NCI-H2227 treated with DMSO at 0.1 percent for 48 hours (cell line): ENCODE measurements at regions not wholly inside any gene's neighbourhood (a gene's known extent, or its start where the extent isn't known, plus 50 kb on each side); places are given as distances from the start of the nearest gene placed in this dataset.
"Not testable (repeated sequence)": the region's sequence is repeated elsewhere in the genome, so short reads cannot be mapped to it uniquely, and the experiment has no call there.

Source experiments
- DNase-seq: peaks from one replicate; lab custom pipeline; 2025; lab: John Stamatoyannopoulos, UW

DNA sequence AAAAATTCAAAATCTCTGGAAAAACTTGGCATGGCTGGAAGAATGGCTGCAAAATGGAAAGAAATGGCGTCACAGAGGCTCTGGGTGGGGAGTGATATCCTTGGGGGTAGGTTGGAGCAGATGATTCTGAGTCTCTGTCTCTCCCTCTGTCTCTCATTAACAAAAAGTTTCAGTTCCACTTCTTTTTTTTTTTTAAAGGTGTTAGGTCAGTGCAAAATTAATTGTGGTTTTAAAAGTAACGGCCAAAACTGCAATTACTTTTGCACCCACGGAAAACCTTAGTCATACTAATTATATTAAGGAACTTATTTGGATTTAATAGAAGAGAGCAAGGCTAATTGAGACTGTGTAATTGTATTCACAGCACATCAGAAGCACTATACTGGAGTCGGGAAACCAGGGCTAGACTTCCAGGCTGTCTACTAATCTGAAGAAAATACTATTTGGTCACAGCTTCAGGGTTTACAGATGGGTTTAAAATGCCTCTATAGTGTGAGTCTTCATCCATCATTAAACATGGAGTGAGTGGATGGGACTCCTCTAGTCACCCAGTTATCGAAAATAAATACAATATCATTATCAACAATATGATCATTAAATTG lies 289.1 kb upstream of the PLD5 start:
- DNase-seq = no peak

DNA sequence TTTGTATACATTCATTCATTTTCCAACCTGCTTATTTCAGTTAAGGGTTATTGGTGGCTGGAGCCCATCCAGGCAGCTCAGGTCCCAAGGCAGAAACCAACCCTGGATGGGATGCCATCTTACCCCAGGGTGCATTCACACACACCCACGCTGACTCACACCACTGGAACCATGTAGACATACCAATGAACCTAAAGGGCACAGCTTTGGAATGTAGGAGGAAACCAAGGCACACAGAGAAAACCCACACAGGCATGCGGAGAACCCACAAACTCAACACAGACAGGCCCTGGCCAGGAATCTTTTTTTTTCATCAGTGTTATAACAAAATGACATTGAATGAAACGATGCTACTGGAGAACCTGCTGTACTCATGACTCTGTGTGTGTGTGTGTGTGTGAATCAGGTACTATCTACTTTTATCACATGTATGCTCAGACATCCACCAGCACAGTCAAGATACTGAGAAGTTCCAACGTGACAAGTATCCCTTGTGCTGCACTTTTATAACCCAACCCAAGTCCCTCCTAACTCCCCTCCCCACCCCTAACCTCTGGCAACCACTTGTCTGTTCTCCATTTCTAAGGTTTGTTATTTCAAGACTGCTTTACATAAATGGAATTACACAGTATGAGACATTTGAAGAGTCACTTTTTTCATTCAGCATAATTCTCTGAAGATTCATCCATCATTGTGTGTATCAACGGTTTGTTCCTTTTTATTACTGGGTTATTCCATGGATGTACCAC lies 286.8 kb upstream of the PLD5 start:
- no peak for DNase-seq

DNA sequence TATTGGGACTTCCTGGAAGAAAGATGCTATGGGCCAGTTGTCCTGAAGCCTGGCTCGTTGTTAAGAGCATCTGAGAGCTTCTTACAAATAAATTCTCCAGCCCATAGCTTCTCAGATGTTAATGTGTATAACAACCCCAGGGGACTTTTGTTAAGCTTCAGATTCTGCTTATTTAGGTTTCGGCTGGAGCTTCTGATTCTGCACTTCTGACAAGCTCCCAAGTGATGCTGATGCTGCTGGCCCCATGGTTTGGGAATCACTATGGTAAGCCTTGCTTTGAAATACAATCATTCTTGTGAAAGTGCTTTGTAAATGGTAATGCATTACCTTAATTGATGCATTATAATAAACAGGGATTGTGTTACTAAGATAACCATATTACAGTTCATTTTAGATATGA lies 281.8 kb upstream of the PLD5 start:
- no peak for DNase-seq

DNA sequence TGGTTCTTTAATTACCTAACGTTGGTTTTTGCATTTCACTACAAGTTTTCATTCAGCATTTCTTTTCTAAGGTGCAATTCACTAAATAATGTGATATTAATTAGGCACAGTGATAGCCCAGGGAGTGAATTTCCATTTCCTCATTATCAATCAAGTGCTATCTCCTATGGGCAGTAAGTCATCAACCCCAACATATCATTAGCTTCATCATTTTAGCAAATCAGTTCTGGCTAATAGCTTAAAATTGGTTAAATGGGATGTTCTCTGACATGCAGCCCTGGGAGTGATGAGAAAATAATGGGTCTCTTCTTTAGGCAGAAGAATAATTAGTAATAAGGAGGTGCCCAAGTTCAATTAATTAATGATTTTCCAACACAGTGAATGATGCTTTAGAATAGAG lies 280.9 kb upstream of the PLD5 start:
- DNase-seq = not testable (repeated sequence)

DNA sequence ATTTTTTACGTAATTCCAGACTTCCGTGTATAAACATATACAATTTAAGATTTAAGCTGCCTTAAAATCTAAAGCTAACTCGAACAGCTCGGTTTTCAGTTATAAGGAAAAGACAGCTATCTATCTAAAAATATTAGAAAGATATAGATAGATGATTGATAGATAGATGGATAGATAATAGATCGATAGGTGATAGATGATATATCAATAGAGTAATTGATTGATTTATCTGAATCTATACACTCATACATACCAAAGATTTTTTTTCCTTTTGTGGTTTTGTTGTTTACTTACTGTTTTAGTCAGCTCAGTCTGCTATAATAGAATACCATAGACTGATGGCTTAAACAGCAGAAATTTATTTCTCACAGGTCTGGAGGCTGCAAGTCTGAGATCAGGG lies 278.5 kb upstream of the PLD5 start:
- DNase-seq = no peak

DNA sequence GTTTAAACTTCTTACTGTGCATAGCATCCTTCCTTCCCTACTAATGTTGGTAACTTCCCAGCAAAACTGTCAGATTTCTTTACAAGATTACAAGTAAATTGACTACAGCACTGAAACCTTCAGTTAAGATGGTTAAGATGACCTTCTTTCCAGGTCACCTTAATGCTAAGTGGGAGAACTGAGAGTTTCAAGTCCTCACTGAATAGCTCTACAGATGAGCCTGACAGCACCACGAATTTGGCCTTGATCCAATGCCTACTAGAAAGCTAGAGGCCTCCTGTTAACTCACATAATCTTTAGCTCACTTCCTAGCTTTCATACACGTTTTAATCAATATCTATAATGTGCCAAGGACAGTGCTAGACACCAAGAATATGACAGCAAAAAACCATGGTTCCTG lies 276.0 kb upstream of the PLD5 start:
- no peak for DNase-seq

DNA sequence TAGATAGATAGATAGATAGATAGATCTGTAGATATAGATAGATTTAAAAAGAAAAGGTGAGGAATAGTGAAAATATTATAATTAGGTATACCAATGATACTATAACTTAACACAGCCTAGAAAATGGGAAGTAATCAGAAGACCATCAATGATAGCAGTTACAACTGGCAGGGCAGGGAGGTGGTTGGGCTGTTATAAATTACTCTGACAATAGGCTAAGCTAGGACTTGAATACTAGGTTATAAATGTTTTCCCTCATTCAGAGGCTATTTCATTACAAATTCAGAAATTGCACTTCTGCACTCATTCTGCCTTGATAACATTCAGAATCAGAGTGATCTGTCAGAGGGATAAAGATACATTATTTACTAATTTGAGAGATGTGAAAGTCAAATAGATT lies 273.4 kb upstream of the PLD5 start:
- DNase-seq = no peak

DNA sequence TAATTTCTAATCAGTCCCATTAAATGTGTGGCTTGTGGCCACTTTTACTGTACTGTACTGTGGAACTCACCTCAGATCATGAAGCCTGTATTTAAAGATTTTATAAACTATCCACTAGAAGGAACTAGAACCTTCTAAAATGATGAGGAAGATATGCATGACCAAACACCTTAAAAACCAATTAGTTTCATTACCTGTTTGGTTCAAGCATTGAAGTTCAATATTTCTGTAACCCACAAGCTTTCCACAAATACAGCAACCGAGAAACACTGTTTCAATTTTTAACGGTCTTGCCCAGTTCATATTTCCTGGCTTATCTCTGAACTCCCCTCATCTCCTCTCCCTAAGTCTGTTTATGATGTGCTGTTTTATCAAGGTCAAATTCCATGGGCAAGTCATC lies 264.3 kb upstream of the PLD5 start:
- no peak for DNase-seq

DNA sequence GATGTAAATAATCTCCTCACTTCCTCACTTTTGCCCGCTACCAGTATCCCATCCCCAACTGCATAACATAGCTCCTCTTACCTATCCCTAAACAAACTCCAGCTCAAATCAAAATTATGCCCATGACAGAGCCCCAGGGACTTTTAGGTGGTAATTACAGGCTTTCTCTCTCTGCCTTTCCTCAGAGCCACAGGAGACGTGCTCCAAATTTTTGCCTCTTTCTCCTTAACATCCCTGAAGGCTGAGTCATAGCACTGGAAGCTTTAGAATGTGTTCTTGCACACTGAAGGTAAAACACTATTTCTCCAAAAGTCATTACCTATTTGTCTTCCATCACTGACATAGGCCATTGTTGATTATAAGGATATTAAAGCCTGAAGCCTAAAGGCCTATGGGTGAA lies 263.5 kb upstream of the PLD5 start:
- DNase-seq = peak; percentile 61

DNA sequence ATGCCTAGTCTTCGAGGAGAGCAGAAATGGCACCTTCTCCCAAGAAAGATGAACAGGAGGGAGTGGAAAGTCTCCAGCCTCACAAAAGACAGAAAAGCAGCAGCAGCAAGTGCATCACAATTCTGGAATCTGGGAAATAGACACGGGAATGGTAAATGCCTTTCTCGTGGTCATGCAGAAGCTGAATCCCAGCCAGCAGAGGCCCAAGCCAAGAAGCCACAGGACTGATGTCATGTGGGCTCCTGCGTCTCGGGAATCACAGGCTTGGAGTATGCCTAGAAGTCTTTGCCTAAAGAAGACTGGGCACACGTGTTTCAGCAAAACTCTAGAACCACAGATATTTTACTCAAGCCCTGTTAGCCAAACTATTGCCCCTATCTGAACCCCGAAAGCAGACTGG lies 260.3 kb upstream of the PLD5 start:
- DNase-seq = no peak

DNA sequence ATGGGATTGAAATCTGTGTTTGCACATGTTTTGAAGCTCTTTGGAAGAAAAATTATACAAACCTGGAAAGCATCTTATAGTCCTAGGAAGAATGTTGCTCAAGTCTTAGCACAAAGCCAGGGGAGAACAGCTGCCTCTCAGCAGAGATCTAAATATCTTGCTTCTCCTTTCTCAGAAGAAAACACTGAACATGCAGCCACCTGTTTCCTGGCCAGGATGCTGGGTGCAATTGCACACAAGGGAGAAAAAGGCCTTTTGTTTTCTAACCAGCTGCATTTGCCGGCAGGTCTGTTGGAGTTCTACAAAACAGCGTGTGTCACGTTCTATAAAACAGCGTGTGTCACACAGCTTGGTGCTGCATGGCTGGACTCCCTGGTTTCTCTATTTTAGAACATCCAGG lies 259.6 kb upstream of the PLD5 start:
- DNase-seq = no peak

DNA sequence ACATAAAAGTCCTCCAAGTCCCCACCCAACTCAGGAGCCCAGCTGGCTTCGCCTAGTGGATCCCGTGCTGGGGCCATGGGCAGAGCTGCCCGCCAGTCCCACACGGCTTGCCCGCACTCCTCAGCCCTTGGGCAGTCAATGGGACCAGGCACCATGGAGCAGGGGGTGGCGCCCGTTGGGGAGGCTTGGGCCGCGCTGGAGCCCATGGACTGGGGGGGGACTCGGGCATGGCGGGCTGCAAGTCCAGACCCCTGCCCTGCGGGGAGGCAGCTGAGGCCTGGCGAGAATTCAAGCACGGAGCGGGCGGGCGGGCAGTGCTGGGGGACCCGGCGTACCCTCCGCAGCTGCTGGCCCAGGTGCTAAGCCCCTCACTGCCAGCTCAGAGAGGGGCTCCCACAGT lies 249.8 kb upstream of the PLD5 start:
- DNase-seq = no peak

DNA sequence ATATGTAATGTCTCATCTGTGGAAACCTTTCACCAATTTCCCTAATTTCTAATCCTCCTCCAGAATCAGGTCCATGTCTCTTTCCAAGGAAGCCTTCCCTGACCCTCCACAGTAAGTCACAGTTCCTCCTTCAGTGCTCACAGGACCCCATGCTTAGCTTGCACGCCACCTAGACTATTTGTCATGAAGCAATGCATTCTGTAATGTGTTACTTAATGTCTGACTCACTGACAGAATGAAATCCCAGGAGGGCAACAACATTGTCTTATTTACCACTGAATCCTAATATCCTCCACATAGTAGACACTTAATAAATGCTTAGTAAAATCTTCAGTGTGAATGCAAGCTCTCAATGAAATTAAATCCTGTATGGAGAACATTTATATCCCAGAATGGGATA lies 245.9 kb upstream of the PLD5 start:
- DNase-seq = no peak

DNA sequence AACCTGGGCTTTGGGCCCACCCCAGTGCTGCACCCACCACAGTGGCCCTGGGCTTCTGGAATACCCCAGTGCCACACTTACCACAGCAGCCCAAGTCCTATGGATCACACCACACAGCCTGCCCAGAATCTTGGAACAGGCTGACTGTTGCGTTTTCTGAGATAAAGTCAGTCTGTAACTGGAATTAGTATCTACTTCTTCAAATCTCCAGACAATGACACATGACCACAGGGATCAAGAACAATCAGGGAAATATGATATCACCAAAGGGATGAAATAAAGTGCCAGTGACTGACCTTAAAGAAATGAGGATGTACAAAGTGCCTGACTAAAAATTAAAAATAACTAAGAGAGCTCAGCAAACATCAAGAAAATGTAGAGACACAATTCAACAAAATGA lies 239.7 kb upstream of the PLD5 start:
- no peak for DNase-seq

DNA sequence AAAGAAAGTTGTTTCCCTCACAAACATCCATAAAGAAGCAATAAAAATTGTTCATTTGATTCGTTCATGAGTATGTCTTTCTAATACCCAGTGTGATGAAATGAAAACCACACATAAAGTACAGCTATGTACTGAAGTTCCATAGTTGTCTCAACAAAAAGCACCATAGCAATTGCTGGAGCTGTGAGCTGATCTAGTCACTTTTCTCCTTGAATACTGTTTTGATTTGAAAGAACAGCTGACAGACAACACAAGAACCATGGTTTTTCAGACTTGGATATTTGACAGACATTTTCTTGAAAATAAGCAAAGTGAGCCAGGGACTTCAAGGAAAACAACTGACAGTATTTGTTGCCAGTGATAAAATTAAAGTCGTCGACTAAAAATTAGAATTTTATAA lies 237.1 kb upstream of the PLD5 start:
- no peak for DNase-seq

DNA sequence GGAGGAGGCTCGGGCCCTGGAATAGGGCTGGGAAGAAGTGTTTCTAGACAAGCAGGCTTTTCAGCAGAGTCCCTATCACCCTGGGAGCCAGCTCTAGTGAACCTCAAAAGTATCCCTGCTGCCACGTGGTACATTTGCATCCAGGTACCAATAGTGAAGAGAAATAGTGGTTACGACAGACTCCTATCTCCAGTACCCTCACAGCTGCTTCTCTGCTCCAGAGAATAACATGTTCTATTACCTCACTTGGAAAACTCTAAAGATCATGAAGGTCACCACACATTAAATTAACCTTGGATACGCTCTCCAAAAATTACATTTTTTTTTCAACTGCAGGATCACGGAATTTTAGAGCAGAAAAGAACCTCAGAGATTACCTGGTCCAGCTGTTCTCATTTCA lies 230.4 kb upstream of the PLD5 start:
- no peak for DNase-seq

DNA sequence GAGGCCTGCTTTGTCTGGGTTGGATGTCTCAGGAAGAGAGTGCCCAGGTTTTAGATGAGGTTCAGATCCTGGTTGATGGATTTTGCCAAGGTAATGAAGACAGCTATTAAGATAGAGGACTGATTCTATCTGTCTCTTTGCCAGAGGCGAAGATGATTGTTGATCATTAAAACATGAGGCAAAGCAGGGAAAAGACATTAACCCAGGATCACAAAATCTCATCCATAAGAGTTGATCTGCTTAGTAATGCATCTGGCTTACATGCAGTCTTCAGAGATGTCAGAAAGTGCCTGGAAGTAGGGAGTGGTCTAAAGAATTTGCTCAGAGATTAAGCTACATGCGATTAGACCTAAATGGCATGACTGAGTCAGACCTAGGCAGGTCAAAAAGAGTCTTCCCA lies 229.6 kb upstream of the PLD5 start:
- DNase-seq = no peak

DNA sequence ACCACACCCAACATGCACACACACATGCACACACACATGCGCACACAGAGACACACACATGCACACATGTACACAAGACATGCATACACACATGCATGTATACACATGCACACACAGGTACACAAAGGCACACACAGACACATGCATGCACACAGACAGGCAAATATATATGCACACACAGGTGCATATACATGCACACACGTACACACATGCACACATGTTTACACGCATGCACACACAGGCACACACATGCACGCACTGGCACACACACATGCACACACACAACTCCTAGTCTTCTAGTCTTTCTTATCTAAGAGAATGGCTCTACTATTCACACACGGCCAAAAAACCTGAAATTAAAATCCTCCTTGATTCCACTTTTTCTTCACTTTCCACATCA lies 222.7 kb upstream of the PLD5 start:
- no peak for DNase-seq

DNA sequence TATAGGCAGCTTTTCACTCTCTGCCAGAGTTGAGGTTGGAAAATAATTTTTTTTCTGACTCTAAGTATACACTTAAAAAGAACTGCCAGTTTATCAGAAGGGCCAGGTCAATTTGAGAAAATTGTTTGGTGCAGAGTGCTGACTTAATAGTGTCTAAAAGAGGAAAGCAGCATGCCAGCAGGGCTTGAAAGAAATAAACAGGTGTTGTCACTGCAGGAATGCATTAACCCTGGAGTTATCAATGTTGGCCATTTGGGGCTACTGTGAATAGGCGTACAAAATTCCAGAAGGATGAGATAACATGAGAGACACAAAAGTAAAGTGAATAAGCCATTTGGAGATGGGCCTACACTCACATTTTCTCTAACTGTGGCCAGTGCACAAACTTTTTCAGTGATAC lies 220.6 kb upstream of the PLD5 start:
- peak; percentile 79 for DNase-seq

DNA sequence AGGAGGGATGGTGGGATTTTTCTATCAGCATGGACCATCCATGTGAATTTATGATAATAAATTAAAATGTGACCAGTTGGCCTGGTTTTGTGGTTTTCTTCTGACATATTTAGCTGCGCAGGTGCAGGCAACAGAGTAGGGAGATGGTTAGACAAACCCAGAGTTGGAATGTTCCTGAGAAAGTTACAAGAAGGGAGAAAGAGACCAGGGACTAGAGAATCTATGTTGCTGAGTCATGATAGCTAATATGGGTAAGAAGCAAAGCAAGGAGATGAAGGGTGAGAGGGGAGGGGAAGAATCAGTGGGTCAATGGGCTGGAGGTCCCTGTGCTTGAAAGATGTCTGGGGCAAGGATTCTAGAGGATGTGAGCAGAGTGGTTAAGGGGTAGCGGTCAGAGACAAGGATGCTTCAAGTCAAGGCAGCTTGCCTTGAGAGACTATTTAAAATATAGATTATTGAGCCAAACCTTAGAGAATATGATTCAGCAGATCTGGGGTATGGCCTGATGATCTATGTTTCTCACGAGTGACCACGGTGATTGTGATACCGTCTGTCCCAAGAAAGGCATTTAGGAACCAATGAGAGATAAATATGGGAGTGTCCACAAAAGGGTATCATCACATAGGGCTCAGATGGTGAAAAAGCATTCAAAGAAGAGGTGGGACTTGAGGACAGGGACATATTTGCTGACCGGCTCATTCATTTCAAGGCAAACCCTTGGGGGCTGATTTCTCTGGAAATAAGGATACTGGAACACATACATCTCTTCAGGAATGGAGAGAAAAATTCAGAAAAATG lies 219.7 kb upstream of the PLD5 start:
- DNase-seq = no peak

DNA sequence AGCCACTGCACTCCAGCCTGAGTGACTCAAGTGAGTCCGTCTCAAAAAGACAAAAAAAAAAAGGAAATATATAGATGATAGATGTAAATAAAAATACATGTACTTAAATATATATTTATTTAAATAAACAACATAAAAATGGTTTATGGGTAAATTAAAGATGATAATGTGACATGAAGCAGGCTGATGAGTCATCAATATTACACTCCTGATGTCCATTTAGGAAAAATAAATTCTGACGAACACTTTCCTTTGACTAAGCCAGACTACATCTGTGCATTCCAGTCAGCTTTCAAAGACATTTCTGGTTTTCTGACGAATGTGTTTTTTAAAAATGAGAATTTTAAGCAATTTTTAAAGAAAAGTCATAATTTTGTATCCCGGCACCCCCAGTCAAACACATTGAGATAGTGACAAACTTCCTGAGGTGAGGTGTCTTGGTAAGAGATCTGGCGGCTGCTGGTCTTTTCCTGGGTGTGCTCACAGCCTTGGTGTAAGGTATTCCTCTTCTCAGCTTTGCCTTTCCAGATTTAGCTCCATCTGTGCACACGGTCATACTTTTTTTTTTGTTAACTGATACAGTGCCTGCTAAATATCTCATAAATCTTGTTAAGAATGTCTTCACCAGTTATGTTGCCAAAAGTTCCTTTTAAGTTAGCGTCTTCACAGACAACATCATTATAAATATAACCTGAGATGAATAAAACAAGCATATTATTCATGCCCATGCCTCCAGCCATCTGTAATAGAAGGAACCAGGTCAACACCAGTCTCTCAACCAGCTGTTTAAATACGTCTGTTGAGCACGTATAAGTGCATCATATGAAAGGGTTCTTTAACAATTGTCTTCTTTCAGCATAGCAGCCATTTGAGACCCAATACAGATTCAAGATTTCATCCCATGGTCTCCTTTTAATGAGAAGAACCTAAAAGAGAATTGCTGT lies 214.5 kb upstream of the PLD5 start:
- no peak for DNase-seq

DNA sequence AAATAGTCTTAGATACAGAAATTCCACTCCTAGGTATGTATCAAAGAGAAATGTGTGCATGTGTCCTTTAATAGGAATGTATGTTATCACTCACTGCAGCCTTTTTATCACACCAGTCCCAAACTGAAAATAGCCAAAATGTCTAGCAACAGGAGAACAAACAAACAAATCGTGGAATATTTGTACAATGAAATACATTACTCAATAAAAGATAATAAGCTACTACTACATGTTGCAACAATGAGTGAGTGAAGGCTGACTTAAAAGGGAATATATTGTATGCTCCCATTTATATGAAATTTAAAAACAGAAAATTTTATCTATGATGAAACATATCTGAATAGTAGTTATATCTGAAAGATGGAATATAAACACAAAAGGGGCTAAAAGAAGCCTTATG lies 212.1 kb upstream of the PLD5 start:
- DNase-seq = no peak
